ENCODE measurements at regions not wholly inside any gene's neighbourhood (a gene's known extent, or its start where the extent isn't known, plus 50 kb on each side); places are given as distances from the start of the nearest gene placed in this dataset.

DNA sequence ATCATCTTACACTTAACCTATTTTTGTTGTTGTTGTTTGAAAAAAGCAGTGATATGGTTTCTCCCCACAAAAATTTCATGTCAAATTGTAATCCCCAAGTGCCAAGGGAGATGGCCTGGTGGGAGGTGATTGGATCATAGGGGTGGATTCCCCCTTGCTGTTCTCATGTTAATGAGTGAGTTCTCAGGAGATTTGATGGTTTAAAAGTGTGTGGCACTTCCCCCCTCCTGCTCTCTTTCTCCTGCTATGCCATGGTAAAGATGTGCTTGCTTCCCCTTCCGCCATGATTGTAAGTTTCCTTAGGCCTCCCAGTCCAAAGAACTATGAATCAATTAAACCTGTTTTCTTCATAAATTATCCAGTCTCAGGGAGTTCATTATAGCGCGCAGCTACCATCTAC, 1362.7 kb upstream of the FAM98A start:
- H3K9me3 Mint-ChIP-seq (ENCODE audit: low read depth, unreplicated experiment): peaks cover 6% of the 10 kb centered on the region
- H3K4me3 Mint-ChIP-seq (ENCODE audit: low read depth, unreplicated experiment): no peak overlapping the region
- no peaks in the 10 kb centered on the region for H3K4me1 Mint-ChIP-seq (ENCODE audit: low read depth, unreplicated experiment)
- BruUV-seq (replicated peaks): no TSS peak
- no peak overlapping the region for H3K27ac Mint-ChIP-seq (ENCODE audit: unreplicated experiment)
- no peaks in the 10 kb centered on the region for H3K27me3 Mint-ChIP-seq (ENCODE audit: unreplicated experiment)
- TF ChIP-seq, protein P1, sequence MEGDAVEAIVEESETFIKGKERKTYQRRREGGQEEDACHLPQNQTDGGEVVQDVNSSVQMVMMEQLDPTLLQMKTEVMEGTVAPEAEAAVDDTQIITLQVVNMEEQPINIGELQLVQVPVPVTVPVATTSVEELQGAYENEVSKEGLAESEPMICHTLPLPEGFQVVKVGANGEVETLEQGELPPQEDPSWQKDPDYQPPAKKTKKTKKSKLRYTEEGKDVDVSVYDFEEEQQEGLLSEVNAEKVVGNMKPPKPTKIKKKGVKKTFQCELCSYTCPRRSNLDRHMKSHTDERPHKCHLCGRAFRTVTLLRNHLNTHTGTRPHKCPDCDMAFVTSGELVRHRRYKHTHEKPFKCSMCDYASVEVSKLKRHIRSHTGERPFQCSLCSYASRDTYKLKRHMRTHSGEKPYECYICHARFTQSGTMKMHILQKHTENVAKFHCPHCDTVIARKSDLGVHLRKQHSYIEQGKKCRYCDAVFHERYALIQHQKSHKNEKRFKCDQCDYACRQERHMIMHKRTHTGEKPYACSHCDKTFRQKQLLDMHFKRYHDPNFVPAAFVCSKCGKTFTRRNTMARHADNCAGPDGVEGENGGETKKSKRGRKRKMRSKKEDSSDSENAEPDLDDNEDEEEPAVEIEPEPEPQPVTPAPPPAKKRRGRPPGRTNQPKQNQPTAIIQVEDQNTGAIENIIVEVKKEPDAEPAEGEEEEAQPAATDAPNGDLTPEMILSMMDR (IDR thresholded peaks at IDR 0.05; ENCODE audit: unreplicated experiment): no peak
- no peaks in the 10 kb centered on the region for H3K36me3 Mint-ChIP-seq (ENCODE audit: insufficient read depth, unreplicated experiment)
- CTCF ChIA-PET: no interaction called here
- no peak for DNase-seq
- intact Hi-C loops (cut with micrococcal nuclease; ENCODE audit: unreplicated experiment): no loop called here

DNA sequence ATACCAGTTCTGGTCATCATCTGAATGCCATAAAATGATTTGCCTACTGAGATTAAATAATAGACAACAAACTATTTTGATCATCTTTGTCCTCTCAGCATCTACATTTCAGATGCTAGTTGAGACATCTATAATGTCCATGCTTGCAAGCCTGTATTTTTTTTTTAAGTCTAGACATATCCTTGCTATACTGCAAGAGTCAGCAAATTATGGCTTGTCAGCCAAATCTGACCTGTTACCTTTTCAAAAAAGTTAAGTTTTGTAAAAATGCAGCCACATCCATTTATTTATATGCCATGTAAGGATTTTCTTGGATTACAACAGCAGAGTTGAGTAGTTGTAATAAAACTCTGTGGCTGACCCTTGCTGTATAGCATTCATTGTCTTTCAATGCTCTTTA, 1355.7 kb upstream of the FAM98A start:
- no peak overlapping the region for H3K4me3 Mint-ChIP-seq (ENCODE audit: low read depth, unreplicated experiment)
- DNase-seq: no peak
- no peak overlapping the region for H3K27ac Mint-ChIP-seq (ENCODE audit: unreplicated experiment)
- TF ChIP-seq, protein P1 (IDR thresholded peaks at IDR 0.05; ENCODE audit: unreplicated experiment): no peak
- H3K9me3 Mint-ChIP-seq (ENCODE audit: low read depth, unreplicated experiment): peaks cover 6% of the 10 kb centered on the region
- H3K27me3 Mint-ChIP-seq (ENCODE audit: unreplicated experiment): no peaks in the 10 kb centered on the region
- no peaks in the 10 kb centered on the region for H3K36me3 Mint-ChIP-seq (ENCODE audit: insufficient read depth, unreplicated experiment)
- H3K4me1 Mint-ChIP-seq (ENCODE audit: low read depth, unreplicated experiment): no peaks in the 10 kb centered on the region
- CTCF ChIA-PET: no interaction called here
- BruUV-seq (replicated peaks): no TSS peak
- intact Hi-C loops (cut with micrococcal nuclease; ENCODE audit: unreplicated experiment): no loop called here

DNA sequence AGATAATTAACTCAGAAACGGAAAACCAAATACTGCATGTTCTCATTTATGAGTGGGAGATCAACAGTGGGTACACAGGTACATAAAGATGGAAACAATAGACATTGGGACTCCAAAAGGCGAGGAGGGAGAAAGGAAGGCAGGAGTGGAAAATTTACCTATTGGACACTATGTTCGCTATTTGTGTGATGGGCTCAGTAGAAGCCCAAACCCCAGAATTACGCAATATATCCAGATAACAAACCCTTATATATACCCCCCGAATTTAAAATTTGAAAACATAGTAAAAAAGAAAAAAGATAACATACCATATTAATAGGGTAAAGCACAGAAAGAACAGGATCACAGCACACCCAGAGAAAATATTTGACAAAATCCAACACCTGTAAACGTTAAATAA, 1351.7 kb upstream of the FAM98A start:
- Mint-ChIP-seq H3K9me3 (ENCODE audit: low read depth, unreplicated experiment) (peaks cover 10% of the 10 kb centered on the region), H3K27me3 (ENCODE audit: unreplicated experiment) (no peaks in the 10 kb centered on the region), H3K27ac (ENCODE audit: unreplicated experiment) (no peak overlapping the region), H3K36me3 (ENCODE audit: insufficient read depth, unreplicated experiment) (no peaks in the 10 kb centered on the region), H3K4me3 (ENCODE audit: low read depth, unreplicated experiment) (no peak overlapping the region), H3K4me1 (ENCODE audit: low read depth, unreplicated experiment) (no peaks in the 10 kb centered on the region)
- BruUV-seq (replicated peaks): no TSS peak
- TF ChIP-seq, protein P1 (IDR thresholded peaks at IDR 0.05; ENCODE audit: unreplicated experiment): no peak
- CTCF ChIA-PET: no interaction called here
- no peak for DNase-seq
- intact Hi-C loops (cut with micrococcal nuclease; ENCODE audit: unreplicated experiment): no loop called here

DNA sequence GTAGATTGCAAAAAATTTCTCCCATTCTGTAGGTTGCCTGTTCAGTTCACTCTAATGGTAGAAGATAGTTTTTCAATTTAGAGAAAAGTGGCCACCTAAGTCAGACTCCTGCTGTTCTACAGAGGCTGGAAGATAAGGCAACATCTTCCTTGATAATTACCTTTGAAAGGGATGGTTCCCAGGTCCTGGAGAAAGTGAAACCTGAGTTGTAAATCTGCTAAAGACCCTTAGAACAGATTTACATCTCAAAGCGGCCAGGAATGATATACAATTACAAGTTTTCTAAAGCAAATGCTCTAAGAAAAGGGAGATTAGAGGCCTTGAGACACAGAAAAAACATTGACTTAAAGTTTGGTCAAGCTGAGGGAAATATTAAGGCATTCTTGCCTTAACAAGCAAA, 1350.2 kb upstream of the FAM98A start:
- Mint-ChIP-seq H3K4me1 (ENCODE audit: low read depth, unreplicated experiment) (no peaks in the 10 kb centered on the region), H3K9me3 (ENCODE audit: low read depth, unreplicated experiment) (peaks cover 10% of the 10 kb centered on the region), H3K4me3 (ENCODE audit: low read depth, unreplicated experiment) (no peak overlapping the region), H3K36me3 (ENCODE audit: insufficient read depth, unreplicated experiment) (no peaks in the 10 kb centered on the region), H3K27ac (ENCODE audit: unreplicated experiment) (no peak overlapping the region), H3K27me3 (ENCODE audit: unreplicated experiment) (no peaks in the 10 kb centered on the region)
- BruUV-seq (replicated peaks): no TSS peak
- intact Hi-C loops (cut with micrococcal nuclease; ENCODE audit: unreplicated experiment): no loop called here
- no peak for DNase-seq
- TF ChIP-seq, protein P1 (IDR thresholded peaks at IDR 0.05; ENCODE audit: unreplicated experiment): no peak
- CTCF ChIA-PET: no interaction called here

DNA sequence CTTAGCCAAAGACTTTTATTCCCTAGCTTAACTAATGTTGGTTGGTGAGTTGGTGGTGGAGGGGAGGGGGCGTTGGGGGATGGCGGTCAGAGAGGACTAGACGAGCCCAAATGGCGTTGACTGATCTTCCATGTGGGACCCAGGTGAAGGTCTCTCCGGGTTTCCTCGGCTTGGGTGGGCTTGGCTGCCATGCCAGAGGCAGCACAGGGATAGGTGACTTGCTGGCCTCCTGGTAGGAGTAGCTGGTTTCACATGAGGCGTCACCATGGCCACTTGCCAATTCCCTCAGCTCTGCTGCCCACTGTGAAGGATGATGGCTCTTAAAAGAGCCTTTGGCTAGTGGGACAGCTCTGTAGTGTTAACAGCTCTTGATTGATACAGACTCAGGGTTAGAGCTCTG, 1337.0 kb upstream of the FAM98A start:
- TF ChIP-seq, protein P1 (IDR thresholded peaks at IDR 0.05; ENCODE audit: unreplicated experiment): no peak
- peaks cover 13% of the 10 kb centered on the region for H3K9me3 Mint-ChIP-seq (ENCODE audit: low read depth, unreplicated experiment)
- no peaks in the 10 kb centered on the region for H3K27me3 Mint-ChIP-seq (ENCODE audit: unreplicated experiment)
- no peak for DNase-seq
- H3K4me3 Mint-ChIP-seq (ENCODE audit: low read depth, unreplicated experiment): no peak overlapping the region
- no peaks in the 10 kb centered on the region for H3K4me1 Mint-ChIP-seq (ENCODE audit: low read depth, unreplicated experiment)
- no peak overlapping the region for H3K27ac Mint-ChIP-seq (ENCODE audit: unreplicated experiment)
- no TSS peak for BruUV-seq (replicated peaks)
- CTCF ChIA-PET: no interaction called here
- no peaks in the 10 kb centered on the region for H3K36me3 Mint-ChIP-seq (ENCODE audit: insufficient read depth, unreplicated experiment)
- intact Hi-C loops (cut with micrococcal nuclease; ENCODE audit: unreplicated experiment): no loop called here
